ENCODE measurements at regions not wholly inside any gene's neighbourhood (a gene's known extent, or its start where the extent isn't known, plus 50 kb on each side); places are given as distances from the start of the nearest gene placed in this dataset.

DNA sequence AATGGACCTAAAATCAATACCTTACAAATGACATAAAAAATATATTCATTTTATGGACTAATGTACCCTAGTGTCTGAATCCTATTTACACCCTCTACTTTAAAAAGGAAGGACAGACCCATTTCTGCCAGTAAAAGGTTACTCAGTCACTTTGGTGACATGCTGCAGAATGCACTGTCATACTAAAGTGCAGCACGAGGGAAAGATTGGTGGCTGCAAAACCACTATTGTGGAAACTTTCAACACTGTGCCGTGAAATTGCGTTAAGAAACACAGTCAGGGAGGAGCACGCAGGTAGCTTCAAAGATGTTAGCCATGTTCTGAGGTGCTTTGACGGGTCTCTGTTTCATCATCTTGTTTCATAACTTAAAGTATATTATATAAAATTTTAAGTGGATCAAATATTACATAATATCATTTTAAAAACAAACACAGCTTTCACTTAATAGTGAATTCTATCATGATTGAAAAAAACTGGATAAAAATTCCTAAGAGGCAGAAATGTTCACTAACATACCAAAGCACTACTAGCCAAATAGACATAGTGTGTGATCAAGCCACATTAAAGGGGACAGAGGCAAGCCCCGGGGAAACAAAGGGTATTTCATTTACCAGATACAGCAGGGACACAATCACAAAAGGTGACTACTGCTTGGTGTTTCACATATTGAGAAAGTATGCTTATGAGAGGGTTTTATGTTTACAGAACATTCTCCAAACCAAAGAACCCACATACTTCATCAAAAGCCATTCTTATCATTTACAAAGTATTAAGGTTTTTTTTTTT lies 330.8 kb upstream of the SOX5 start:
- Histone ChIP-seq H3K36me3 (ENCODE audit: control insufficient read depth, insufficient read depth, low read length) (no peaks in the 10 kb centered on the region), H3K27me3 (ENCODE audit: control insufficient read depth in 2 of 2, insufficient read depth in 2 of 2, low read length in 2 of 2) (peaks cover 0 to 5% of the 10 kb centered on the region in 2 experiments; a peak in 2 of 5 replicates), H3K9ac (ENCODE audit: insufficient read depth in 1 of 2, low read depth in 2 of 2, low read length in 2 of 2) (no peak overlapping the region), H4K20me1 (replicated peaks; ENCODE audit: control insufficient read depth, insufficient read depth, low read length) (no peaks in the 10 kb centered on the region), H2AFZ (ENCODE audit: low read depth, low read length) (no peak overlapping the region), H3K4me1 (replicated peaks in 1 of 2; ENCODE audit: control insufficient read depth in 2 of 2, insufficient read depth in 2 of 2, low read length in 2 of 2) (no peaks in the 10 kb centered on the region), H3K4me3 (no peak overlapping the region), H3K79me2 (ENCODE audit: control insufficient read depth, insufficient read depth, low read length) (no peaks in the 10 kb centered on the region), H3K4me2 (ENCODE audit: insufficient read depth, low read length) (no peak overlapping the region), H3K9me3 (replicated peaks; ENCODE audit: control insufficient read depth, insufficient read depth, low read depth, low read length) (no peaks in the 10 kb centered on the region), H3K27ac (ENCODE audit: extremely low read depth, low read depth, low read length) (no peak overlapping the region), H3K9me1 (ENCODE audit: control insufficient read depth, insufficient read depth, low read length) (no peaks in the 10 kb centered on the region)
- TF ChIP-seq ZNF140 (CRISPR knock-in tag; IDR thresholded peaks at IDR 0.05) (no peak), DNMT1 (IDR thresholded peaks at IDR 0.05) (no peak), MTF1 (CRISPR knock-in tag; IDR thresholded peaks at IDR 0.05; ENCODE audit: borderline replicate concordance) (no peak), ZNF551 (CRISPR knock-in tag; IDR thresholded peaks at IDR 0.05) (no peak), MCM3 (IDR thresholded peaks at IDR 0.05) (no peak), MAFG (tag; conservative IDR thresholded peaks at IDR 0.05) (no peak), ILF3 (IDR thresholded peaks at IDR 0.05; ENCODE audit: borderline replicate concordance) (no peak), TAF15 (IDR thresholded peaks at IDR 0.05; ENCODE audit: low read depth, low read length) (no peak), TBP (optimal IDR thresholded peaks at IDR 0.05; ENCODE audit: low read depth, low read length) (no peak), ZNF780A (CRISPR knock-in tag; IDR thresholded peaks at IDR 0.05) (no peak)
- TF ChIP-seq, protein P1, sequence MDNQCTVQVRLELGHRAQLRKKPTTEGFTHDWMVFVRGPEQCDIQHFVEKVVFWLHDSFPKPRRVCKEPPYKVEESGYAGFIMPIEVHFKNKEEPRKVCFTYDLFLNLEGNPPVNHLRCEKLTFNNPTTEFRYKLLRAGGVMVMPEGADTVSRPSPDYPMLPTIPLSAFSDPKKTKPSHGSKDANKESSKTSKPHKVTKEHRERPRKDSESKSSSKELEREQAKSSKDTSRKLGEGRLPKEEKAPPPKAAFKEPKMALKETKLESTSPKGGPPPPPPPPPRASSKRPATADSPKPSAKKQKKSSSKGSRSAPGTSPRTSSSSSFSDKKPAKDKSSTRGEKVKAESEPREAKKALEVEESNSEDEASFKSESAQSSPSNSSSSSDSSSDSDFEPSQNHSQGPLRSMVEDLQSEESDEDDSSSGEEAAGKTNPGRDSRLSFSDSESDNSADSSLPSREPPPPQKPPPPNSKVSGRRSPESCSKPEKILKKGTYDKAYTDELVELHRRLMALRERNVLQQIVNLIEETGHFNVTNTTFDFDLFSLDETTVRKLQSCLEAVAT (IDR thresholded peaks at IDR 0.05), result no peak
- TF ChIP-seq, protein P2, sequence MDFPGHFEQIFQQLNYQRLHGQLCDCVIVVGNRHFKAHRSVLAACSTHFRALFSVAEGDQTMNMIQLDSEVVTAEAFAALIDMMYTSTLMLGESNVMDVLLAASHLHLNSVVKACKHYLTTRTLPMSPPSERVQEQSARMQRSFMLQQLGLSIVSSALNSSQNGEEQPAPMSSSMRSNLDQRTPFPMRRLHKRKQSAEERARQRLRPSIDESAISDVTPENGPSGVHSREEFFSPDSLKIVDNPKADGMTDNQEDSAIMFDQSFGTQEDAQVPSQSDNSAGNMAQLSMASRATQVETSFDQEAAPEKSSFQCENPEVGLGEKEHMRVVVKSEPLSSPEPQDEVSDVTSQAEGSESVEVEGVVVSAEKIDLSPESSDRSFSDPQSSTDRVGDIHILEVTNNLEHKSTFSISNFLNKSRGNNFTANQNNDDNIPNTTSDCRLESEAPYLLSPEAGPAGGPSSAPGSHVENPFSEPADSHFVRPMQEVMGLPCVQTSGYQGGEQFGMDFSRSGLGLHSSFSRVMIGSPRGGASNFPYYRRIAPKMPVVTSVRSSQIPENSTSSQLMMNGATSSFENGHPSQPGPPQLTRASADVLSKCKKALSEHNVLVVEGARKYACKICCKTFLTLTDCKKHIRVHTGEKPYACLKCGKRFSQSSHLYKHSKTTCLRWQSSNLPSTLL (IDR thresholded peaks at IDR 0.05), result no peak
- TF ChIP-seq, protein P3, sequence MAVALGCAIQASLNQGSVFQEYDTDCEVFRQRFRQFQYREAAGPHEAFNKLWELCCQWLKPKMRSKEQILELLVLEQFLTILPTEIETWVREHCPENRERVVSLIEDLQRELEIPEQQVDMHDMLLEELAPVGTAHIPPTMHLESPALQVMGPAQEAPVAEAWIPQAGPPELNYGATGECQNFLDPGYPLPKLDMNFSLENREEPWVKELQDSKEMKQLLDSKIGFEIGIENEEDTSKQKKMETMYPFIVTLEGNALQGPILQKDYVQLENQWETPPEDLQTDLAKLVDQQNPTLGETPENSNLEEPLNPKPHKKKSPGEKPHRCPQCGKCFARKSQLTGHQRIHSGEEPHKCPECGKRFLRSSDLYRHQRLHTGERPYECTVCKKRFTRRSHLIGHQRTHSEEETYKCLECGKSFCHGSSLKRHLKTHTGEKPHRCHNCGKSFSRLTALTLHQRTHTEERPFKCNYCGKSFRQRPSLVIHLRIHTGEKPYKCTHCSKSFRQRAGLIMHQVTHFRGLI (CRISPR knock-in tag; IDR thresholded peaks at IDR 0.05), result no peak
- TF ChIP-seq, protein P4, sequence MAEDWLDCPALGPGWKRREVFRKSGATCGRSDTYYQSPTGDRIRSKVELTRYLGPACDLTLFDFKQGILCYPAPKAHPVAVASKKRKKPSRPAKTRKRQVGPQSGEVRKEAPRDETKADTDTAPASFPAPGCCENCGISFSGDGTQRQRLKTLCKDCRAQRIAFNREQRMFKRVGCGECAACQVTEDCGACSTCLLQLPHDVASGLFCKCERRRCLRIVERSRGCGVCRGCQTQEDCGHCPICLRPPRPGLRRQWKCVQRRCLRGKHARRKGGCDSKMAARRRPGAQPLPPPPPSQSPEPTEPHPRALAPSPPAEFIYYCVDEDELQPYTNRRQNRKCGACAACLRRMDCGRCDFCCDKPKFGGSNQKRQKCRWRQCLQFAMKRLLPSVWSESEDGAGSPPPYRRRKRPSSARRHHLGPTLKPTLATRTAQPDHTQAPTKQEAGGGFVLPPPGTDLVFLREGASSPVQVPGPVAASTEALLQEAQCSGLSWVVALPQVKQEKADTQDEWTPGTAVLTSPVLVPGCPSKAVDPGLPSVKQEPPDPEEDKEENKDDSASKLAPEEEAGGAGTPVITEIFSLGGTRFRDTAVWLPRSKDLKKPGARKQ (CRISPR knock-in tag; IDR thresholded peaks at IDR 0.05), result no peak
- TF ChIP-seq, protein P5, sequence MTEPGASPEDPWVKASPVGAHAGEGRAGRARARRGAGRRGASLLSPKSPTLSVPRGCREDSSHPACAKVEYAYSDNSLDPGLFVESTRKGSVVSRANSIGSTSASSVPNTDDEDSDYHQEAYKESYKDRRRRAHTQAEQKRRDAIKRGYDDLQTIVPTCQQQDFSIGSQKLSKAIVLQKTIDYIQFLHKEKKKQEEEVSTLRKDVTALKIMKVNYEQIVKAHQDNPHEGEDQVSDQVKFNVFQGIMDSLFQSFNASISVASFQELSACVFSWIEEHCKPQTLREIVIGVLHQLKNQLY (CRISPR knock-in tag; conservative IDR thresholded peaks at IDR 0.05), result no peak
- intact Hi-C loops (cut with micrococcal nuclease), result no loop called here
- in situ Hi-C loops (cut with MboI), result no loop called here
- ChIA-PET CTCF (ENCODE audit: low intra/inter-chr PET ratio) (no interaction called here), POLR2A (no interaction called here)
- no peak for ATAC-seq
- BruUV-seq (replicated peaks), result no TSS peak
- 0% methylated on average over 6 of the region's 6 CpGs for WGBS (ENCODE audit: insufficient coverage, low coverage, missing lambda C conversion rate)
- DNase-seq (ENCODE audit: extremely low read depth in 1 of 4, low spot score in 3 of 4), result no peak
- no peak for FAIRE-seq
